ENCODE measurements at regions not wholly inside any gene's neighbourhood (a gene's known extent, or its start where the extent isn't known, plus 50 kb on each side); places are given as distances from the start of the nearest gene placed in this dataset.

DNA sequence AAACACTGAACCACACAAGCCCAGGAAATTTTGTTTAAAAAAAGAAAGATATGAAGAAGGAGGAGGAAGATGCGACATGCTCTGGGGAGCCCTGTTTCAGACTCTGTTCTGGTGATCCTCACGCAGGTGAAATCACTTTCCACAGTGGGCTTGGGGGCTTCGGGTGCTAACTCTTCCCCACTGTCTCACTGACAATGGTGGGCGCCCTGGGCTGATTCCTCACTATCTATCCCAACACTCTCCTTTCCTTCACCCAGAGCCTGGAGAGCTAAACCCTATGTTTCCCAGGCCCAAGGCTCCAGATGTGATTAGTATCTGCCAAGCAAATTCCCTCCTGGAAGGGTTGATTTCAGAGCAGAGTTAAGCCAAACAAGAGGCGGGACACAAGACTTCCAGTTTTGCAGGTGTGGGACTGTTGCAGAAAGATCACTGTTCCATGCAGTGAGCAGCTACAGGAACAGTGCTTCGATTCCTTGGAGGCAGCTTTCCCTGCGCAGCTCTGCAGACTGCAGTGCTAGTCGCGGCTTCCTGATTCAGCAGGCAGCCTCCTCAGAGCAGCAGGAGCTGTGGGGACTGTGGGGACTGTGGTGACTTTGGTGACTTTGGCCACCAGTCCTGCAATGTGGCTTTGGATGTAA is 168.3 kb downstream of the RHOU start:
- Mint-ChIP-seq H3K27me3 (peaks cover 28% of the 10 kb centered on the region), H3K4me1 (peaks cover 2% of the 10 kb centered on the region), H3K36me3 (ENCODE audit: low read depth) (no peaks in the 10 kb centered on the region), H3K4me3 (no peak overlapping the region), H3K27ac (no peak overlapping the region), H3K9me3 (no peaks in the 10 kb centered on the region)
- DNase-seq: no peak
- intact Hi-C loops (cut with micrococcal nuclease): no loop called here

DNA sequence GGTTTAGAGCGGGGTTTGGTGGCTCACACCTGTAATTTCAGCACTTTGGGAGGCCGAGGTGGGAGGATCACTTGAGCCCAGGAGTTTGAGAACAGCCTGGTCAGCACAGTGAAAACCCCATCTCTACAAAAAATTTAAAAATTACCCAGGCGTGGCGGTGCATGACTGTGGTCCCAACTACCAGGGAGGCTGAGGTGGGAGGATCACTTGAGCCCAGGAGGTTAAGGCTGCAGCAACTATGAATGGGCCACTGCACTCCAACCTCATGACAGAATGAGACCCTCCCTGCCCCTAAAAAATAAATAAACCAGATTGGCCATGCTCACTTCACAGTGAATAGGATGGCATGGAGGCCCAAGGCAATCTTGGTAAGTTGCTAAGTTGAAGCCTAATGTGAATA is 168.9 kb downstream of the RHOU start:
- Mint-ChIP-seq H3K36me3 (ENCODE audit: low read depth) (no peaks in the 10 kb centered on the region), H3K9me3 (no peaks in the 10 kb centered on the region), H3K4me1 (peaks cover 2% of the 10 kb centered on the region), H3K27ac (no peak overlapping the region), H3K4me3 (no peak overlapping the region), H3K27me3 (peaks cover 30% of the 10 kb centered on the region)
- intact Hi-C loops (cut with micrococcal nuclease): no loop called here
- DNase-seq: no peak

DNA sequence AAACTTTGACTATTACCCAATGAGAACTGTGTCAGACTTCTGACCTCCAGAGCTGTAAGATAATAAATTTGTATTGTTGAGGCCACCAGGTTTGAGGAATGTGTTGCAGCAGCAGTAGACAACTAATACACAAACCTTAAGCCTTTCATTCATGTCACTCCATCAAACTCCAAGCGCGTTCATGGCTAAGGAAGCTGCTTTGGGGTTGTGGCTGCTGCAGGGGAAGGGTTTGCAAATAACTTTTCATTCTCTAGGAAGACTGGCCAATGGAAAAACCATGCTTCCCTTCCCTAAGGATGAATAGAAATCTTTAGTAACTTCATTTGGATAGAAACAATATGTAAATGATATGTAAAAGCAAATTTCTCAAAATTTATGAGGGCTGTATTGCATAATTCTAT is 170.4 kb downstream of the RHOU start:
- DNase-seq: no peak
- peaks cover 2% of the 10 kb centered on the region for H3K4me1 Mint-ChIP-seq

DNA sequence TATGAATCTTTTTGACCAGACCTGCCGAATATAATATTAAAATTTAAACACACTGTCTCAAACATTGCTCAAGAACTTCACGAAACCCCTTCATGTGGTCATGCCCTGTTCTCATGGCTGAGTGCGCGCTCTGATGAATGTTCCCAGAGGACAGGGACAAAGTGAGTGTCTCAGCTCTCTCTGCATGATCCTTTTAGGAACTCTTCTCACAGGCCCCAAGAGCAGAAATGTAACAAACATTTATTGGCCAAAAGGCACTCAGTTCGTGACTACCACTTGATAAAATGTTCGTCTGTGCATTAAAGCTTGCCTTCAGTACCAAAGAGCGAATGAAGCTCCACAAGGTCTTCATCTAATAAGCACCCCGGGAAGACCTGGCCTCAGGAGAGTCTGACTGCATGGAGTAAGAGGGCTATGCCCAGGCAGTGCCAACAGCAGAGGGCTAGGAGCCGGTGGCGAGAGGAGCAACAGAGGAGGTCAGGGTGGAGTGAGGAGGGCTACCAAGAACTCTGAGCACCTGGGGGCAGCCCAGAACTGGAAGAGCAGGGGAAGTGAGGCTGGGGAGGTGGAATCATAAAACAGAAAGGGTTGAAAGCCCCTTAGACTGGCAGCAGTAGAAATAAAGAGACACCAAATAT is 171.1 kb downstream of the RHOU start:
- Mint-ChIP-seq H3K4me1 (no peaks in the 10 kb centered on the region), H3K9me3 (no peaks in the 10 kb centered on the region), H3K36me3 (ENCODE audit: low read depth) (no peaks in the 10 kb centered on the region), H3K27me3 (peaks cover 26% of the 10 kb centered on the region), H3K4me3 (no peak overlapping the region), H3K27ac (no peak overlapping the region)
- intact Hi-C loops (cut with micrococcal nuclease): no loop called here
- DNase-seq: no peak

More for the DNA sequence above, 170.4 kb downstream of the RHOU start:
- H3K36me3 Mint-ChIP-seq (ENCODE audit: low read depth): no peaks in the 10 kb centered on the region
- intact Hi-C loops (cut with micrococcal nuclease): no loop called here
- no peak overlapping the region for H3K4me3 Mint-ChIP-seq
- H3K27me3 Mint-ChIP-seq: peaks cover 26% of the 10 kb centered on the region
- no peak overlapping the region for H3K27ac Mint-ChIP-seq
- H3K9me3 Mint-ChIP-seq: no peaks in the 10 kb centered on the region

DNA sequence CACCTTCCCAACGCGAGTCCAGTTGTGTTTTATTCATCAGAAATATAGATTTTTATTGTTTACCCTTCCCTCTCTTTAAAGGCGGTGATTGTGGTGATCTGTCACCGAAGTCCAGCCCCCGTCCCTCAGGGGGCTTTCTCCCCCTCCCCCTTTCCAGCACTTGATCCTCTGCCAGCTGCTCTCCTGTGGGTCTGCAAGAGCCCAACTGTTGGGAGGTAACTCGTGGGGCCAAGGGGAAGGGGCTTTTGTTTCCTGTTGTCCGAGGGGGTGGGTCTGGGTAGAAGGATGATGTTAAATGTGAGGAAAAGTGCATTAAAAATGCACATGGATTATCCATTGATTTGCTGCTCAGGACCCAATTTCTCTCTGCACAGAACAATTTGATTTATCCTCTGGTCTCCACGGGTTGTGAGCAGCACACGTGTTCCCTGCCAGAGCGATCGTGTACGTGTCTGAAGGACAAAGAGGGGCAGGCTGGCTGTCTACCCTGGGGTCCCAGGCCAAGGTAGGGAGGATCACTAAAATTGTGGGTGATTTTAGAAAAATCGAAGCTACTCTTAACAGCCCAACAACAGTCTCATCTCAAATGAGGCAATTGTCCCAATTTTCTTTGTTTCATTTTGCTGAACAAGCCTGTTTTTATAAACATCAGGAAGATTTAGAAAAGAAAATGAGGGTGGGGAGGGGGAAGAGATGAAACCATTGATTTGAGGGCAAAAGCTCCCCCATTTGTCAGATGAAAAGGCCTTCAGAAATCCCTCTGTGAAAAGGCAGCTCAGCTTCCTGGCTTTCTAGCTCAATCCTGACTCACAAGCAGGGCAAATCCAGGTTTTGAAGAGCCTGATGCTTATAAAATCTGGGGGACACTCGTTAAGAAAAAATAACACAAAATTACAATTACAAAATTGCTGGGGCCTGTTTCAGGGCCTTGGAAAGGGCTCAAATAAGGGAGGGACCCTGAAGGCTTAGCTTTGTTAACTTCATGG is 176.2 kb downstream of the RHOU start:
- H3K27me3 Mint-ChIP-seq: peaks cover 8% of the 10 kb centered on the region
- H3K9me3 Mint-ChIP-seq: no peaks in the 10 kb centered on the region
- no peak for DNase-seq
- H3K4me3 Mint-ChIP-seq: no peak overlapping the region
- no peaks in the 10 kb centered on the region for H3K4me1 Mint-ChIP-seq
- intact Hi-C loops (cut with micrococcal nuclease): no loop called here
- no peaks in the 10 kb centered on the region for H3K36me3 Mint-ChIP-seq (ENCODE audit: low read depth)
- H3K27ac Mint-ChIP-seq: no peak overlapping the region

DNA sequence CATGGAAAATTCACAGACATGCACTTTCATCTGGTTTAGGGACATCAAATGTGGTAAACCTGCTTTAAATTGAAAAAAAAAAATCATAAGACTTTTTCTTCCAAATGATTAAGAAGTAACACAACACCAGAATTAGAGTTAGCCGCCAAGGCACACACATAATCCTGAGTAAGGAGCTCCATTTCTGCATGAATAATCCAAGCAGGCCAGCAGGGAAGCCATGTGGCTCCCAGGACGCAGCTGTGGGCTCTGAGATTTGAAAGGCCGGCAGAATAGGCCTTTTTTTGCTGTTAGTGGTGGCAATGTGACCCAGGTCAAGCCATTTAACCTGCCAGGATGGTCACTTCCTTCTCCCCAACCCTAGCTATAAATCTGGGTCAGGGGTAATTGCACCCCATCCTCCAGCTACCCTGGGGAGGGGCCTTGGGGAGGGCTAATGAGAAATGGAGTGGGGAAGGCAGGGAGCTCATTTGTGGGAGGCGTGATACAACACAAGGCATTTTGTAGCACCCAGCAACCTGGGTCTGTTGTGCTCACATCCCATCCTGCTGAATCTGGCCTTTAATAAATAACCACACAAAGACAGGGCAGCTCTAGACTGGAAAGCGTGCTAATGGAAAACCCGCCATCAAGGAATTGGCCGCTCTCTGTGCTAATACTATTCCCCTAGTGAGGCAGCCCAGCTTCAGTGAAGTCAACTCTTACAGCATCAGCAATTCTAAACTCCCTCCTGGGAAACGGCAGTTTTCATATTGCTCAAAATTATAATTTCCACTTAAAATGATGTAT is 178.5 kb downstream of the RHOU start:
- no peak for DNase-seq
- intact Hi-C loops (cut with micrococcal nuclease): no loop called here
- Mint-ChIP-seq H3K27me3 (peaks cover 2% of the 10 kb centered on the region), H3K4me1 (no peaks in the 10 kb centered on the region), H3K9me3 (no peaks in the 10 kb centered on the region), H3K36me3 (ENCODE audit: low read depth) (no peaks in the 10 kb centered on the region), H3K4me3 (no peak overlapping the region), H3K27ac (no peak overlapping the region)

DNA sequence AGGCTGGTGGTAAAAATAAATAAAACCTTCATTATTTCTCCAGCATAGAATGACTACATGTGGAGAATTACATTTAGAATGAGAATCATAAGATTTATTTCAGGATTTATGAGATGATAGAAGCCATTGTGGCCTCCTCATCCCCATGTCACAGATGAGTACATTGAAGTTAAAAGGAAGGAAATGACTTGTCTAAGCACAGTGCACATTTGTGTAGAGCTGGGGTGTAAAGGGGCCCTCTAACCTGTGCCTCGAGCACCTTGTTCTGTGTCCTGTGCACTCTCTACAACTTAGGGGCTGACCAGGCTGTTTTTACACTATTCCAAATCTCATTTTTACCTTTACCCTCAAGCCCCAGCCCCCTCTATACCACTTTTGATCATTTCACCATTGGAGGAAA is 179.4 kb downstream of the RHOU start:
- no peak for DNase-seq
- Mint-ChIP-seq H3K4me1 (no peaks in the 10 kb centered on the region), H3K4me3 (no peak overlapping the region), H3K27me3 (no peaks in the 10 kb centered on the region), H3K27ac (no peak overlapping the region), H3K9me3 (no peaks in the 10 kb centered on the region), H3K36me3 (ENCODE audit: low read depth) (no peaks in the 10 kb centered on the region)
- intact Hi-C loops (cut with micrococcal nuclease): no loop called here

DNA sequence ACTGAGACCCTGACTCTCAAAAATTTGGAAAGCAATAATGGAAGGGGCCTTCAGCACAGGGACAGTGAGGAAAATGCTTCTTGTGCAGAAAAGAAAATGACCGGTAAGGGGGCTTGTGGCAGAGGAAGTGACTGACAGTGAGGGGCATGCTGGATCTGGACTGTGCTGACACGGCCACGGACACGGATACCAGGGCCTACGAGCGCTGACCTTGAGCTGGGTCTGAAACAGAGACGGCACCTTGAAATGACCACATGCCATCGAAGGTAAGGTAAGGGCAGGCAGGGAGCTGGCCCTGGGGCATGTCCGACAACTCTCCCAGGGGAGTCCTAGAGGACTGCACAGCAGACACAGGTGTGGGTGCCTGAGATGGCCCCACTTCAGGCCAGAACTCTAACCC is 182.1 kb downstream of the RHOU start:
- no peak overlapping the region for H3K27ac Mint-ChIP-seq
- no peak overlapping the region for H3K4me3 Mint-ChIP-seq
- no peaks in the 10 kb centered on the region for H3K4me1 Mint-ChIP-seq
- intact Hi-C loops (cut with micrococcal nuclease): no loop called here
- no peaks in the 10 kb centered on the region for H3K9me3 Mint-ChIP-seq
- H3K27me3 Mint-ChIP-seq: no peaks in the 10 kb centered on the region
- no peaks in the 10 kb centered on the region for H3K36me3 Mint-ChIP-seq (ENCODE audit: low read depth)
- DNase-seq: no peak

DNA sequence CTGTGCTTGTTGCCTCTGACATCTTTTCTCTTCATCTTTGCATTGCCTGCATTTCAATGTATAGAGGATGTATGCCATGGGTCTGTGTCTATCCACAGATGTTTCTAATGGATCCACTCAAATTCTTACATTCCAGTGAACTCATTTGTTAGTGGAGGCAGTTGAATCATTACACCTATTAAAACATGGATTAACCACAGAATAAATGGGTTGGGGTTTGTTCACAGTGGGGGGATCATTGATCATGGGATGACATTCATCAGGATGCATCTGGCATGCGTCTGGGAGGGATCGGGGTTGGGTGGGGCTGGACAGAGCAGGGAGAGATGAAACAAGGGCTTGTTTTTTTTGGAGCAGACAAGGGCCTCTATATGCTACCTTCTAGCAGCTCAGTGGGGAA is 182.5 kb downstream of the RHOU start:
- intact Hi-C loops (cut with micrococcal nuclease): no loop called here
- Mint-ChIP-seq H3K9me3 (no peaks in the 10 kb centered on the region), H3K4me3 (no peak overlapping the region), H3K27me3 (no peaks in the 10 kb centered on the region), H3K4me1 (no peaks in the 10 kb centered on the region), H3K36me3 (ENCODE audit: low read depth) (no peaks in the 10 kb centered on the region), H3K27ac (no peak overlapping the region)
- DNase-seq: no peak

DNA sequence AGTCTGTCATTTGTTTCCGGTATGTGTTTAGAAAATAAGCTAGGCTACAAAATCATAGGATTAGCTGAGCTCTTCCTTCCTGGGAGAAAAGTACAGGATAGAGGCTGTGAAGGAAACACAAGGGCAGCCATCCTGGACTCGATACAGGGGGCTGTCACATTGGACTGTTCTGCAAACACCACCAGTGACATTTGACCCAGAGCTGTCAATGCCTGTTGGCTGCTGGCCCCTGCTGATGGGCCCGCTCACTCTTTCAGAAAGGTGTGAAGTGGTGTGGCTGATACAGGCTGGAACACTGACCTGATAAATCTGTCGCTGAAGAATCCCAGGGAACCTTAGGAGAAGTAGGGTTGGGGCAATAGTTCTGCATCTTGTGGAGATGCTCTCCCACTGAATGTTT is 183.1 kb downstream of the RHOU start:
- Mint-ChIP-seq H3K4me3 (no peak overlapping the region), H3K9me3 (no peaks in the 10 kb centered on the region), H3K36me3 (ENCODE audit: low read depth) (no peaks in the 10 kb centered on the region), H3K4me1 (no peaks in the 10 kb centered on the region), H3K27ac (no peak overlapping the region), H3K27me3 (no peaks in the 10 kb centered on the region)
- no peak for DNase-seq
- intact Hi-C loops (cut with micrococcal nuclease): no loop called here

DNA sequence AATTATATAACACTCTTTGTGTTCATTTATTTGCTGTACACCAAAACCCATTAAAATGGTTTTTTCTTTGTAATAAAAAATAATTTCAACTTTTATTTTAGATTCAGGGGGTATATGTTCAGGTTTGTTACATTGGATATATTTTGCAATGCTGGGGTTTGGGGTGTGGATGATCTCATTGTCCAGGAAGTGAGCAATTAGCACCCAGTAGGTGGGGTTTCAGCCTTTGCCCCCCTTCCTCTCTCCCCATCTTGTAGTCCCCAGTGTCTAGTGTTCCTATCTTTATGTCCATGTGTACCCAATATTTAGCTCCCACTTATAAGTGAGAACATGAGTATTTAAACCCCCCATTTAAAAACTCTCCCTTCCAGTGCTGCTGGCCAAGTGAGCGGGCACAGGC is 184.6 kb downstream of the RHOU start:
- no peaks in the 10 kb centered on the region for H3K4me1 Mint-ChIP-seq
- intact Hi-C loops (cut with micrococcal nuclease): no loop called here
- no peak overlapping the region for H3K4me3 Mint-ChIP-seq
- peaks cover 2% of the 10 kb centered on the region for H3K27me3 Mint-ChIP-seq
- H3K9me3 Mint-ChIP-seq: no peaks in the 10 kb centered on the region
- no peak for DNase-seq
- H3K36me3 Mint-ChIP-seq (ENCODE audit: low read depth): no peaks in the 10 kb centered on the region
- no peak overlapping the region for H3K27ac Mint-ChIP-seq

DNA sequence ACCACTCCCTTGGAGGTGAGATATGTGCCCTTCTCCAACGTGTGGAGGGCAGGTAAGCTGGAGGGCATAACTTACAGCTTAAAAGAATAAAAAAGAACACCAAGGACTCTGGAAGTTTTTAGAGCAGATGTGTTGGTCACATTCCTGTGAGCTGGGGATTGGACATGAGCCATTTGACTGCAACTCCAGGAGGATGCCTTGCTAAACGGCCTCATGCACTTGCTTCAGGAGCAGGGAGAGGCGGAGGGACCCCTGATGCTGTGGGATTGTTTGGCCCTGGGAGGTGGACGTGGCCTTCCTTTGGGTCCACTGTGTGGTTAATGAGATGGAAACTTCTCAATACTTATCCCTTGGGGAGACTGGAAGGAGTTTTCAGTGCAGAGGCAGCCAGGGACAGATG is 185.6 kb downstream of the RHOU start:
- Mint-ChIP-seq H3K36me3 (ENCODE audit: low read depth) (no peaks in the 10 kb centered on the region), H3K4me3 (no peak overlapping the region), H3K4me1 (no peaks in the 10 kb centered on the region), H3K9me3 (no peaks in the 10 kb centered on the region), H3K27me3 (peaks cover 3% of the 10 kb centered on the region), H3K27ac (no peak overlapping the region)
- intact Hi-C loops (cut with micrococcal nuclease): no loop called here
- DNase-seq: no peak

DNA sequence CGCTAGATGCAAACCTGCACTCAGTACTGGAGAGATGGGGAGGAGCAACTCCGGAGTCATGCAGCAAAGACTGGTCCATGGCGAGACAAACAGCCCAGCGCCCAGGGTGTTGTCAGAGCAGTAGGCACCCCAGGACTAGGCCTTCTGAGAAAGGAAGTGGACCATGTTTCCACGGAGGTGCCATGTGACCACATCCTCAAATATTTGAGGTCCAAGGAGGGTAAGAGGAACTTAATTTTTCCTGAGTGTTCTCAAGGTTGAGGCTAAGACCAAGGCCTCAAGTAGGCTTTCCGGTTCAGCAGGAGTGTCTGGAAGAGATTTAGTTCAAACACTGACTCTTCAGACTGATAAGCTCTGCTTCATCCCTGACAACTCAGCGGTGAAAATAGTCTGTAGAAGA is 186.2 kb downstream of the RHOU start:
- no peak overlapping the region for H3K27ac Mint-ChIP-seq
- DNase-seq: no peak
- H3K4me3 Mint-ChIP-seq: no peak overlapping the region
- intact Hi-C loops (cut with micrococcal nuclease): no loop called here
- H3K9me3 Mint-ChIP-seq: no peaks in the 10 kb centered on the region
- H3K36me3 Mint-ChIP-seq (ENCODE audit: low read depth): no peaks in the 10 kb centered on the region
- peaks cover 3% of the 10 kb centered on the region for H3K27me3 Mint-ChIP-seq
- H3K4me1 Mint-ChIP-seq: no peaks in the 10 kb centered on the region

Measured in activated CD4-positive, alpha-beta T cell treated with anti-CD3 and anti-CD28 coated beads, Interleukin-2, amount 10 ng/mL, durations not matched to agents 24 days and 14 days (primary cell).